Left colon (tissue), 2 donors: ENCODE measurements at regions not wholly inside any gene's neighbourhood (a gene's known extent, or its start where the extent isn't known, plus 50 kb on each side); places are given as distances from the start of the nearest gene placed in this dataset.
A peak's percentile ranks its signal among the peaks of the same experiment; 100 is the strongest.
"Not testable (repeated sequence)": the region's sequence is repeated elsewhere in the genome, so short reads cannot be mapped to it uniquely, and the experiment has no call there.

Experiments
- ATAC-seq: fragments of 200-7000 bp; cut with Tn5 transposase; one replicate; pipeline ENCODE4 v1.9.1; 2020; ENCODE audit warnings: mild to moderate bottlenecking, moderate library complexity
- DNase-seq, 2 donors: peaks; one replicate each; pipeline ENCODE4 v3.0.0-alpha.2; 2020
- intact Hi-C, 2 donors: fragments of 100-400 bp; cut with DNase I in 1 of 2; cut with micrococcal nuclease in 1 of 2; formaldehyde crosslinking; loops; one replicate each; pipeline versions ENCODE4 v1.11.2 to v1.14.0; 2022; cut with DNase I, micrococcal nuclease
- donor health status: DM: no; HTN: no; CAD: no.
- donor health status: DM: yes; HTN: yes; CAD: no.

- intact Hi-C loops = no loop called here
- DNase-seq = no peak
- no peak for ATAC-seq
Measured at GRCh38 chr6:149225946-149226345, 91.6 kb upstream of the TAB2 start.

DNA sequence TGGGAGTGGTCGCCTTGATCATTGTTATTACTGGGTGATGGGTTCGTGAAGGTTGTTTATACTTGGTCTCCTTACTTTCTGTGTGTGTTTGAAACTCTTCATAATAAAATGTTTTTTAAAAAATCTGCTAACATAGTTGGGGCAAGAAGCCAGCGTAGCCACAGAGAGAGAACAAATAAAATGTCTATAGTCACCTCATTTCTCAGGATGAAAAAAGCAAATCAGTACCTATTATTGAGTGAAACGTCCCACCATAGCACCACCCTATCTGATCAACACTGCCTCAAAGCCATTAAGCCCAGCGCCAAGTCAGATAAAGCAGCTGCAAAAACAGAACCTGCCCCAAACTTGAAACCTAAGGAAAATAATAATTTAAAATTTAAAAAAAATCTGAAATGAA is 89.7 kb upstream of the TAB2 start:
- ATAC-seq = no peak
- DNase-seq = no peak
- intact Hi-C loops = no loop called here

DNA sequence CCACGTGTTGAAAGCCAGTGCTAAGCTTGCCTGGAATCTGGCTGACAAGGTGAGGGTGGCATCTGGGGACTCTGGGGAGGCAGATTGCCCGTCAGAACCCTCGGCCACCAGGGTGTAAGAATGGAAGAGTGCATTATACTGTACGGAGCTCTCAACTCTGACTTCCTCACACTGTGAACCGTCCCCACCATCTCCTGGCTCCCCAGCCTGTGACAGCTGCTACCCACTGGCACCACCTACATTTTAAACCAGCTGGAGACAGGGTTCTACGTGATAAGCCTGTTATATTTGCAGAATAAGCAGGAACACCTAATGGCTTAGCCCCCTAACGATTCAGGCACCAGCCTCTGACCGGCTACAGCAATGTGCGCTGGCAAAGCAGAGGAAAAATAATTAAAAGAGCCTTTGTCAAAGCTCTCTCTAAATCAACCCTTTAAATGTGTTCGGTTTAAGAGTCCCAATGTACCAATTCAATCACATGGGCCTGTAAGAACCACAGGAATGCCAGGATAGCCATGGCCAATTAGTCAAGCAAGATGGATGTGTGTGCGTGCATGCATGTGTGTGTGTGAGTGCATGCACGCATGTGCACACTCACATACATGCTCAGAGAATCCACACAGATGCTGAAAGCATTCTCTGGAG is 89.1 kb upstream of the TAB2 start:
- intact Hi-C loops = no loop called here
- ATAC-seq (no peak), DNase-seq (no peak)

DNA sequence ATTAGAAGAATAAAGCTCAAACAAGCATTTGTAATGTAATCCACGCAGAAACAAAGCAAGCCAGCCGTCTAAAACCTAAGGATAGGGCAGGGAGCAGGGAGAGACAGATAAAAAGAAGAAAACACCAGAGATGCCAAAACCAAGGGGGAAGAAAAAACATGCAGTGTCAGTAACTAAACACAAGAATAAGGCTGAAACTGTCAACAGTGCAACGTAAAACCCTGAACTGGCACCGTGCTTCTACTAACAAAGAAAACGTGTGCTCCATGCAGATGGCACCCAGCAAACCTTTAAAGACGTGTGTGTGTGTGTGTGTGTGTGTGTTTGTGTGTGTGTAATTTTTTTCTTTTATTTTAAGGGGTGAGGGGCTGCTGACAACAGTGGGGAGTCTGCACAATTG is 88.4 kb upstream of the TAB2 start:
- DNase-seq (no peak), ATAC-seq (no peak)
- intact Hi-C loops = no loop called here

DNA sequence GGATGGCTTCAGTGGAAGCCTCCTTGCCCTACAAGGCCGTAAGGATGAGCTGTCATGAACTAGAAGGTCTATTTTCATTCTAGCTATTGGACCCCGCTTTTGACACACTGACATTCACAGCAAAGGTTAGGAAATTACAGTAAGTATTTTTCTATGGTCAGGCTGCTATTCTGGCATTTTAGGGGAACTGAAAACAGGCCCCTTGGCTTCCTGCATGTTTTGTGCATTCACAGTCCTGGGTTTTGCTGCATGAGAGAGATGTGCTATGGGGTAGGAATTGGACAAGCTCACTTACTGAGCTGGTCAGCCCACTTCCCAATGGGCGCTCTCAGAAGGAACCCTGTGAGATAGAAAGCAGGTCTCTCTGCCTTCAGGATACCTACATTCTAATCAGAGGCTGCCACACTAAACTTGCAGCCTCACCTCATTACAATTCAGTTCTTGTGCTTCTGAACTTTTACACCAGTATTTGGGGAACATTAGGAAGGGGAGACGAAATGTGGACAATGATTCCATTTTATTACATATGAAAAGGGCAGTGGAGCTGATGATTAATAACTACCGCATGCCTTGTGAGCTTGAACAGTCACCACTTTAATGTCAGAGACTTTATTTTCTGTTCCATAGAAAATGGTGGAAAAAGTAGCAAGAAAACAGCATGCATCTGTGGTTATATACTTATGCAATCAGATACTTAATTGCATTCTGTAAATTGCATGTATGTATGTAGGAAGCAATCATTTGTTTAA is 86.6 kb upstream of the TAB2 start:
- intact Hi-C loops = no loop called here

DNA sequence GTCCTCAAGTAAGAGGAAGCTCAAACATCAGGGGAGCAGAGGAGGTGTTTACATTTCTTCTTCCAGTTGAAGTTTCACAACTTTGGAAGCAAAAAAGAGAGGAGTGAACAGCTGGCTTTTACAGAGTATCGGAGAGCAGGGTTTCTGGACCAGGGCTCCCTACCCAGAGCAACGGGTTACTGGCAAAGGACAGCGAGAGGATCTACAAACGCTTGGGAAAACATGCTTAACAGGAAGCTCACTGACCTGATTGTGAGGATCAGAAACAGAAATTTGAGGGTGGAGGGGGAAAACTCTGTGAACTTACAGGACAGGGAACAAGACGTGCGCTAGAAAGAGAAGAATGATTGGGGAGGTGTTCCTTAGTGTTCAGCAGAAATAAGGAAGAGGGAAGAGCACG is 85.7 kb upstream of the TAB2 start:
- no peak for DNase-seq
- intact Hi-C loops = no loop called here
- ATAC-seq = no peak

More for the DNA sequence above, 86.6 kb upstream of the TAB2 start:
- ATAC-seq (no peak), DNase-seq (no peak)

- intact Hi-C loops = no loop called here
- no peak for ATAC-seq
- no peak for DNase-seq
Measured at GRCh38 chr6:149233056-149233715, 84.3 kb upstream of the TAB2 start.

DNA sequence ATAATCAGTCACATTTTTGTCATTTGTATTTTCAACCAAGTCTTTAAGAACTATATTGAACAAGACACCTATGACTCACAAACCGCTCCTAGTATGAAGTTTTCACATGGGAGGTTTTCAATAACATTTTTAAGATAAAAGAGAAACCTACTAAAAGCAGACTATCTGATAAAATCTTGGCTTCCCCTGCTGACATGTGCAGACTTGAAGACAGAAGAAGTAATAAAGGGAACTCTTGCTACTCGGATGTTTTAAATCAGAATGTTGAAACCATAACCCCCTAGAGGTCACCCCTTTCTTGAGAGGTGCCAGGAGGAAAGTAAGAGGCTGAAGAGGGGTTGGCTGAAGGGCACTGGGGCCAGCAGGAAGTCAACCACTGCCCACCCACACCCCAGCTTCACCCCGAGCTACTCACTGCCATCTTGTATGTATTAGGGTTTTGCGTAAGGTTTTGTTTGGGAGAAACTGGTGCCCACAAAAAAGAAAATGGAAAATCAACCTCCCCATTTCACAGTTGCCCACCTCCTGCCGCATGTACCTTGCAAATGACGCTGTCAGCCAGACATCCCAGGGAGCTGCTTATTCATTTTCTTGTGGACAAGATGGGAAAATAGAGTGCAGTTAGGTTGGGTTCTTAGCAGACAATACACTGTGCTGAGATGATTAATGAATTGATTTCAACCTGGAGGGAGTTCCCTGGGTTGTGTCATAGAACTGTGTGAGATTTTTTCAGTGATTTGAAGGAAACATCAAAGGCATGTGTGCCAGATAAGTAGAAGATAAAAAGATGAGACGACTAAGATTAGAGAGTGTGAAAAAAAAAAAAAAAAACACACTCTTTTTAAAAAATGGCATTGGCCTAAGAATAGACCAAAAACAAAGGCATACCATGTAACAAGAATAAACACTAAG is 83.2 kb upstream of the TAB2 start:
- ATAC-seq (no peak), DNase-seq (no peak)
- intact Hi-C loops = no loop called here

DNA sequence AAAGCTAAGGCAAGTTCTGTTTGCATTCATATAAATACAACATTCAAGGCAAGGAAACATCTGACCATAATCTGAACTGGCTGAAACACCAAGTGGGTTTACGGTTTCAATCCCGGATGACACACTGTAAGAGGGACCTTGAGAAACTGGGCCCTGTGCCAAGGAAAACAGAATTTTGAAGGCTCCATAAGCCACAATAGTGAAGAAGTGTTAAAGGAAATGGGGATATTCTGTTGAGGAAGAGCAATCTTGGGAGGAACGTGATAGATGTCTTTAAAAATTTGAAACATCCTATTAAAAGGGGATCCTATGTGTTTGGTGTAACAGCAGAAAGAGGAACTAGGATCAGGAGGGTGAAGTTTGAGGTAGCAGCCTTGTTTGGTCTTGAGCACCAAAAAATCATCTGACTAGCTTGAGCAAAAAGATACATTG is 82.4 kb upstream of the TAB2 start:
- ATAC-seq (peak; percentile 58), DNase-seq (peak in 1 of 2 donors; percentile 46)
- intact Hi-C loops = no loop called here

- no peak for ATAC-seq
- intact Hi-C loops = no loop called here
Measured at GRCh38 chr6:149236589-149236988, 80.9 kb upstream of the TAB2 start.

DNA sequence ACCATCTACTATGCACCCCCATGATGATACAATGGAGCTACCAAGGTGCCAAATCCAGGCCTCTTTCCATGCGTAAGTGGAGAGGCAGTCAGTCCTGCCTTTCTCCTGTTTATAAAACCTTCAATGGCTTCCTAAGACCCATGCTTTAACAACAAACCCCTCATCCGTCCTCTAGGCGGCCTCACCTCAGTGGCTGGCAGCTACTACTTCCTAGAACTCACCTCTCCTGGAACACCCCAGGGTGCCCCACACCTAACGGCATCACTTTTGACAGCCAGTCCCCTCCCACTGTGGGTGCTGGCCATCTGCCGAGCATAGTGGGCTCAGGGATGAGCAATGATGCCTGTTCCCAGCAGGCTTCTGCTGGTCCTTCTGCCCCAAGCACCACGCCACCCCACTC is 80.0 kb upstream of the TAB2 start:
- intact Hi-C loops = no loop called here
- no peak for ATAC-seq
- no peak for DNase-seq

More at GRCh38 chr6:149236589-149236988, 80.9 kb upstream of the TAB2 start:
- DNase-seq = no peak

DNA sequence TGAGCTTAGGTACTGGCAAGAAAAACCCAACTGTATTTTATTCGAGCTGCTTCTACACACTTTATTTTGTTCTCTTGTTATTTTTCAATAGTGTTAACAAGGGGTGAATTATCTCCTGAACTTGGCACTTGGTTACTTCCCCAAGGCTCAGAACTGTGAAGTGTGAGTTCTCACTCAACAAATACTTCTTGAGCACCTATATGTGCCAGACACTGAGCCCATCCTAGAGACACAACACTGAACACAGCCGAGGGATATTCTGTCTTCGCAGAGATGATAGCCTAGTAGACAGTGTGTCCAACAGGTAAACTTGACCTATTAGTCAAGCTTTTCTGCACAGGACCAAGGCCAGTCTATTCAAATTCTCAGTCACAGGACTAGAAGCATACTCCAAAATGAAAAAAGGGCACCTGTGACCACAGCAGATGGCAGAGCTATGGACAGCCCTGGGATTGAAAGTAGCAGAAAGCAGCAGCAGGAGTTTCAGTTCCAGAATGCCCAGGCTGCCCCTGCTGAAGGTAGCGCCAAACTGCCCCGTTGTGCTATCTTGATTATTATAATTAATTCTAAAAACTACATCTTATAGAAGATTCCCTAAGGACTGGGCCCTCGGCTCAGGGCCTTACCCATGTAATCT is 77.8 kb upstream of the TAB2 start:
- ATAC-seq (no peak), DNase-seq (no peak)
- intact Hi-C loops = no loop called here

- DNase-seq = no peak
- ATAC-seq = no peak
- intact Hi-C loops = no loop called here
Measured at GRCh38 chr6:149242883-149243282, 74.6 kb upstream of the TAB2 start.

GRCh38 chr6:149244105-149244504 is 73.4 kb upstream of the TAB2 start:
- ATAC-seq = no peak
- DNase-seq = no peak
- intact Hi-C loops = no loop called here

DNA sequence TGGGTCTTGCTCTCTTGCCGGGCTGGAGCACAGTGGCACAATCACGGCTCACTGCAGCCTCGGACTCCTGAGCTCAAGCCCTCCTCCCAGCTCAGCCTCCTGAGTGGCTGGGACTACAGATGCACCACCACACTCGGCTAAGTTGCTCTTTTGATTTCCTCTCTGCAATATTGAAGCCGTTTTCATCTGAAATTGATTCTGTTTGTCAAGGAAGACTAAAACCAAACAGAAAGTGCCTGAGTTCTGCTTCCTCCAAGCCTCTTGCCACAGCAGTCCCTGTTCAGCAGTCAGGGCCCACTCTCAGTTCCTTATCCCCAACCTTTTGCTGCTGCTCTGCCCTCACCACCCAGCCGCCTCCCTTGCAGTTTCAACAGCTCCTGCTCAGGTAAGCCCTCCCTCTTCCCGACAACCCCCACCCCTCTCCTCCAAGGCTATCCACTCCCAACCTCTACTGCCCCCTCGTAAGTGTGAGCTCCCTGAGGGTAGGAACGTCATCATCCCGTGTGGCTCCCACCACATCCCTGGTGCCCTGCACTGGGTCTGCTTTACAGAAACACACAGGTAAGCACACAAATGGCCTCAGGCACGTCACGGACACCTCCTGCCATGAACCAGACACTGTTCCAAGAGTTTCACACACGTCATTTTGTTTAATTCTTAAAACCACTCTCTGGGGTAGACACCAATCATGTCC is 70.7 kb upstream of the TAB2 start:
- DNase-seq = peak in 1 of 2 donors; percentile 31
- intact Hi-C loops = no loop called here
- no peak for ATAC-seq

DNA sequence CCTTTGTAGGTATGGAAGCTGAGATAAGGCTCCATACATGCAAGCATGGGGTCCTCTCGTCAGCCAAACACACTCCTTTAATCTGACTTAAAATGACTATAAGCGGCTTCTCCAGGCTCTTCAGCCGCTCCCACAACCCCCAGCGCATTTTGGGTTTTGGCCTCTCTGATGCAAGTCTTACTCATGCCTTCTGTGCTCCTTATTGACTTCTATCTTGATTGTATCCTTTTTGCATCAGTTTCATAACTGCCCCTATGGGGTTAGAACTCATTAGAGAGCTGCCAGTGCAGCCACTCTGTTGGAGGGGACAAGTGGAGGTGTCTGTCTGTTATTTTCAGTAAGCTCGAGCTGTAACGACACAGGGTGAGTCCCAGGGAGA is 70.1 kb upstream of the TAB2 start:
- intact Hi-C loops = no loop called here
- no peak for ATAC-seq
- no peak for DNase-seq

GRCh38 chr6:149248263-149248662 is 69.2 kb upstream of the TAB2 start:
- ATAC-seq, intact Hi-C loops, DNase-seq: not testable (repeated sequence)

DNA sequence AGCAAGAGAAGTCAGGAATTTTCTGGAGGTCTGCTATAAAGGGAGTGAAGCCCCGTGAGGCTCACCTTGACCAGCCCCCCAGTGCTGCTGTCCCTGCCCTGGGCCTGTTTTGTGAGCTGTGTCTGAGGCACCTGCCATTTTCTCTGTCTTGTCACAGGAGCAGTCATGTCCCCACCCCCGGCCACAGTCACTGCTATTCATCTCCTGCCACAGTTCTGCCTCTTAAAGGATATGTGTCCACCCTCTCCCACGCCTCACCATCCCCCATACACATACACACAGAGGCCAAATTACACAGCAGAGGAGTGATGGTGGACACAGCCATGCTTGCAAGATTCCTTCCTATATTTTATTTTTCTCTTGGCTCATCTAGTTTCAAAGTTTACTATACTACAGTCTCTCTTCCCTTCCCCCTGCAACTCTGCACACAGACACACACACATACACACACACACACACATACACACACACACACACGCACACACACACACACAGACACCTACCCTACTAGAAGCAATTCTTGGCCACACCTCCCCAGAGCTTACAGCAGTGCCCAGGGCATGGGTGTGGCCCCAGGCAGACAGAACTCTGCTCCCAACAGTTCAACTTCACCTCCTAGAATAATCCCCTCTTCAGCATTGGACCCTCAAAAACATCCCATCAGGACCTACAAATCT is 68.7 kb upstream of the TAB2 start:
- intact Hi-C loops = no loop called here
- DNase-seq (peak; percentile 85 to 88), ATAC-seq (peak; percentile 95)
